ENCODE measurements at regions not wholly inside any gene's neighbourhood (a gene's known extent, or its start where the extent isn't known, plus 50 kb on each side); places are given as distances from the start of the nearest gene placed in this dataset.

GRCh38 chr2:15840148-15840547 lies 100.2 kb upstream of the MYCN start:
- no peak for DNase-seq (ENCODE audit: low spot score)
- Mint-ChIP-seq H3K4me1 (0 out of 2 replicates have a peak, but pooled peaks cover 2% of the 10 kb centered on the region), H3K36me3 (no peaks in the 10 kb centered on the region), H3K4me3 (no peak overlapping the region), H3K27me3 (ENCODE audit: low read depth) (no peaks in the 10 kb centered on the region; the same call in 1 of the 2 replicates), H3K27ac (no peak overlapping the region), H3K9me3 (peaks cover 4% of the 10 kb centered on the region; the same call in 1 of the 2 replicates)
- ATAC-seq, result no peak
- TF ChIP-seq E2F4 (CRISPR knock-in tag; IDR thresholded peaks at IDR 0.05; ENCODE audit: borderline replicate concordance, low read depth) (no peak), ZNF232 (CRISPR knock-in tag; IDR thresholded peaks at IDR 0.05) (no peak), ZNF671 (CRISPR knock-in tag; IDR thresholded peaks at IDR 0.05) (no peak), MYBL2 (CRISPR knock-in tag; IDR thresholded peaks at IDR 0.05) (no peak), CTCF (IDR thresholded peaks at IDR 0.05) (no peak)
- ChIA-PET POLR2A (no interaction called here), CTCF (interaction anchor here (0.5 to 1.3 kb wide), 3 partner anchors 13 to 117 kb away, joined by 3 read pairs; no protein-coding TSS in a partner anchor)

GRCh38 chr2:15840969-15841368 lies 99.4 kb upstream of the MYCN start:
- DNase-seq (ENCODE audit: low spot score) (no peak), ATAC-seq (no peak)
- Mint-ChIP-seq H3K36me3 (no peaks in the 10 kb centered on the region), H3K9me3 (no peaks in the 10 kb centered on the region), H3K4me3 (no peak overlapping the region), H3K4me1 (peaks cover 7% of the 10 kb centered on the region; the same call in 1 of the 2 replicates), H3K27me3 (ENCODE audit: low read depth) (no peaks in the 10 kb centered on the region), H3K27ac (no peak overlapping the region)
- POLR2A ChIA-PET, result no interaction called here
- CTCF ChIA-PET, result no interaction called here
- TF ChIP-seq ZBTB21 (CRISPR knock-in tag; IDR thresholded peaks at IDR 0.05; ENCODE audit: borderline replicate concordance), result no peak
- TF ChIP-seq ARID4B (CRISPR knock-in tag; IDR thresholded peaks at IDR 0.05; ENCODE audit: borderline replicate concordance), result no peak
- no peak for TF ChIP-seq FOXP1 (CRISPR knock-in tag; IDR thresholded peaks at IDR 0.05; ENCODE audit: borderline replicate concordance)
- TF ChIP-seq CREM (CRISPR knock-in tag; IDR thresholded peaks at IDR 0.05), result no peak
- no peak for TF ChIP-seq AR (CRISPR knock-in tag; IDR thresholded peaks at IDR 0.05)
- TF ChIP-seq ZNF263 (CRISPR knock-in tag; IDR thresholded peaks at IDR 0.05; ENCODE audit: low read depth), result no peak
- no peak for TF ChIP-seq NR3C1 (CRISPR knock-in tag; conservative IDR thresholded peaks at IDR 0.05; ENCODE audit: low read depth)
- TF ChIP-seq ZBTB43 (CRISPR knock-in tag; IDR thresholded peaks at IDR 0.05), result no peak
- TF ChIP-seq ZNF396 (CRISPR knock-in tag; IDR thresholded peaks at IDR 0.05; ENCODE audit: borderline replicate concordance), result no peak
- TF ChIP-seq CTCF (IDR thresholded peaks at IDR 0.05), result no peak
- TF ChIP-seq JAZF1 (CRISPR knock-in tag; IDR thresholded peaks at IDR 0.05), result no peak
- no peak for TF ChIP-seq CBFB (CRISPR knock-in tag; IDR thresholded peaks at IDR 0.05; ENCODE audit: low read depth)
